HepG2 (cell line): ENCODE measurements at regions not wholly inside any gene's neighbourhood (a gene's known extent, or its start where the extent isn't known, plus 50 kb on each side); places are given as distances from the start of the nearest gene placed in this dataset.
"Not testable (repeated sequence)": the region's sequence is repeated elsewhere in the genome, so short reads cannot be mapped to it uniquely, and the experiment has no call there.

Experiments used
- ATAC-seq: fragments of 200-7000 bp; cut with Tn5 transposase; 3 replicates; pipeline ENCODE4 v1.9.1; 2020; ENCODE audit warnings: mild to moderate bottlenecking, moderate library complexity
- BruUV-seq: library from RNA; stranded (reverse); fragments of 400-500 nt; replicated peaks from 2 replicates; lab custom pipeline; 2021; lab: Mats Ljungman, UMichigan
- CTCF ChIA-PET: fragments of 300-600 bp; formaldehyde crosslinking; extraction: SDS; loops from one replicate; lab custom pipeline; 2021; ENCODE audit warnings: low total read pairs, inconsistent platforms, low intra/inter-chr PET ratio; lab: Yijun Ruan, JAX
- POLR2A ChIA-PET: fragments of 350-600 bp; sonication (Branson Sonifier 250); formaldehyde crosslinking; loops from one replicate; lab custom pipeline; 2020; ENCODE audit warnings: antibody characterized with exemption, inconsistent platforms; lab: Yijun Ruan, JAX
- DNase-seq: peaks from one replicate; pipeline ENCODE4 v3.0.0-alpha.2; 2015; ENCODE audit warnings: low spot score
- FAIRE-seq: peaks from 3 replicates; lab custom pipeline; 2011; peaks lifted over from hg19 to GRCh38; lab: Jason Lieb, UNC
- H2AFZ ChIP-seq: one replicate; pipeline ENCODE4 v1.6.1; 2011; ENCODE audit warnings: low read length, inconsistent platforms
- H3K27ac ChIP-seq: fragments of 300-600 bp; 3 replicates; pipeline ENCODE4 v1.8.0; 2011; ENCODE audit warnings: mixed run types, mild to moderate bottlenecking, mixed read lengths, low read length, inconsistent platforms; ENCODE audit not compliant: insufficient read depth; ENCODE audit errors: extremely low read length
- H3K27me3 ChIP-seq, 2 experiments: fragments of 200-600 bp in 1 of 2; 2 replicates in 1 of 2; 3 replicates in 1 of 2; pipeline versions ENCODE4 v1.6.0 to v1.8.0; 2011; ENCODE audit warnings: low read length in 2 of 2, mild to moderate bottlenecking in 2 of 2, moderate library complexity in 2 of 2, inconsistent platforms in 1 of 2; ENCODE audit not compliant: insufficient read depth in 2 of 2, control insufficient read depth in 1 of 2
- H3K36me3 ChIP-seq, 2 experiments: fragments of 200-600 bp in 1 of 2; replicated peaks in 1 of 2; 2 replicates in 1 of 2; 3 replicates in 1 of 2; pipeline versions ENCODE4 v1.5.1 to v1.8.0; 2011; ENCODE audit warnings: low read length in 2 of 2, inconsistent platforms in 1 of 2; ENCODE audit not compliant: insufficient read depth in 2 of 2, control insufficient read depth in 1 of 2
- H3K4me1 ChIP-seq: 2 replicates; pipeline ENCODE4 v1.5.1; 2012; ENCODE audit warnings: low read length, inconsistent platforms; ENCODE audit not compliant: insufficient read depth
- H3K4me2 ChIP-seq: 2 replicates; pipeline ENCODE4 v1.6.0; 2011; ENCODE audit warnings: low read depth, low read length, inconsistent platforms
- H3K4me3 ChIP-seq, 3 experiments: fragments of 200-600 bp in 1 of 3; sonication (generic), shearing (Covaris generic) in 1 of 3; replicated peaks in 1 of 3; 2 replicates each; pipeline ENCODE4 v1.5.1; 2011 to 2016; ENCODE audit warnings: low read length in 3 of 3, inconsistent platforms in 2 of 3, low read depth in 2 of 3, mild to moderate bottlenecking in 2 of 3, control low read depth in 1 of 3, mixed read lengths in 1 of 3; ENCODE audit not compliant: insufficient read depth in 1 of 3
- H3K79me2 ChIP-seq: one replicate; pipeline ENCODE4 v1.6.1; 2011; ENCODE audit warnings: low read length, inconsistent platforms; ENCODE audit not compliant: insufficient read depth
- H3K9ac ChIP-seq: 2 replicates; pipeline ENCODE4 v1.6.0; 2011; ENCODE audit warnings: mild to moderate bottlenecking, low read depth, low read length, inconsistent platforms; ENCODE audit not compliant: insufficient read depth
- H3K9me3 ChIP-seq: 2 replicates; pipeline ENCODE4 v1.5.1; 2012; ENCODE audit warnings: mild to moderate bottlenecking, low read length
- H4K20me1 ChIP-seq: 2 replicates; pipeline ENCODE4 v1.6.0; 2011; ENCODE audit warnings: inconsistent platforms, mild to moderate bottlenecking, low read length, moderate library complexity; ENCODE audit not compliant: insufficient read depth
- ATF6 ChIP-seq: sonication (generic); formaldehyde crosslinking; conservative IDR thresholded peaks from 2 replicates; pipeline ENCODE4 v1.4.0; 2020; ENCODE audit warnings: missing genetic modification reagents
- HES4 ChIP-seq: sonication (generic); formaldehyde crosslinking; IDR thresholded peaks from 2 replicates; pipeline ENCODE4 v1.9.0; 2021; ENCODE audit warnings: mild to moderate bottlenecking, missing genetic modification reagents, borderline replicate concordance
- REXO4 ChIP-seq: sonication (generic); formaldehyde crosslinking; IDR thresholded peaks from 2 replicates; pipeline ENCODE4 v1.8.0; 2022; ENCODE audit warnings: missing genetic modification reagents, mild to moderate bottlenecking, borderline replicate concordance
- THAP8 ChIP-seq: sonication (generic); formaldehyde crosslinking; IDR thresholded peaks from 2 replicates; pipeline ENCODE4 v1.5.1; 2020; ENCODE audit warnings: missing genetic modification reagents, mild to moderate bottlenecking, borderline replicate concordance
- ZBTB43 ChIP-seq: sonication (generic); formaldehyde crosslinking; conservative IDR thresholded peaks from 2 replicates; pipeline ENCODE4 v1.4.0; 2020; ENCODE audit warnings: missing genetic modification reagents
- ZFP36 ChIP-seq: fragments of 150-350 bp; IDR thresholded peaks from 2 replicates; pipeline ENCODE4 v1.6.1; 2018; ENCODE audit warnings: borderline replicate concordance, low read length, low read depth; ENCODE audit not compliant: partially characterized antibody
- ZNF280B ChIP-seq: sonication (generic); formaldehyde crosslinking; IDR thresholded peaks from 2 replicates; pipeline ENCODE4 v1.5.0; 2020; ENCODE audit warnings: missing genetic modification reagents, mild to moderate bottlenecking, borderline replicate concordance
- ZNF7 ChIP-seq: IDR thresholded peaks from 2 replicates; pipeline ENCODE4 v1.6.1; 2016; ENCODE audit warnings: missing biosample characterization, missing genetic modification reagents
- ZSCAN25 ChIP-seq: sonication (generic); formaldehyde crosslinking; IDR thresholded peaks from 2 replicates; pipeline ENCODE4 v1.8.0; 2022; ENCODE audit warnings: mild to moderate bottlenecking, missing genetic modification reagents
- WGBS: methylation state at CpG from one replicate; pipeline ENCODE4 v1.1.6; 2017; ENCODE audit warnings: low lambda C conversion rate; 5-methylcytosine and 5-hydroxymethylcytosine counted together
- in situ Hi-C: cut with HindIII; loops from 2 replicates; pipeline ENCODE4 v1.10.0; 2017; ENCODE audit warnings: low pct_unique_long_range_greater_than_20kb; ENCODE audit not compliant: extremely low pct_ligation_motif_present
- intact Hi-C: fragments of 100-400 bp; cut with micrococcal nuclease; formaldehyde crosslinking; loops from one replicate; pipeline ENCODE4 v1.10.0; 2022; ENCODE audit not compliant: unreplicated experiment
- TF ChIP-seq, protein P1 (sequence below): sonication (generic); formaldehyde crosslinking; IDR thresholded peaks from 2 replicates; pipeline ENCODE4 v1.4.0; 2020; ENCODE audit warnings: missing genetic modification reagents; ENCODE audit errors: not compliant biosample characterization

DNA sequence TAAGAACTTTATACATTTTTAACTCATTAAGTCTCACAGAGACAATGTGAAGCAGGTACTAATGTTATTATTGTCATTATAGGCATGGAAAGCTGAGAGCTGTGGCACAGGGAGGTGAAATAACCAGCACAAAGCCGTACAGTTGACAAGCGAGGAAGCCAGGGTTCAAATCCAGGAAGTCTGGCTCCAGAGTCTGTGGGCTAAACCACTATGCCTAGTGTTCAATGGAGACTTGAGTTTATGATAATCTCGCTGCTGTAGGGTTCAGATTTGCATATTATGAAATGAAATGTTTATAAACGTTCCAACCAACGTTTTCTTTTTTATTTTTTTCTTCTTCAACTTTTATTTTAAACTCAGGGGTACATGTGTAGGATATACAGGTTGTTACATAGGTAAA lies 60.0 kb downstream of the CHST2 start:
- intact Hi-C loops = no loop called here
- CTCF ChIA-PET = no interaction called here
- no peak overlapping the region for H3K4me3 ChIP-seq
- WGBS = 2% methylated on average over 5 of the region's 5 CpGs
- TF ChIP-seq, protein P1, sequence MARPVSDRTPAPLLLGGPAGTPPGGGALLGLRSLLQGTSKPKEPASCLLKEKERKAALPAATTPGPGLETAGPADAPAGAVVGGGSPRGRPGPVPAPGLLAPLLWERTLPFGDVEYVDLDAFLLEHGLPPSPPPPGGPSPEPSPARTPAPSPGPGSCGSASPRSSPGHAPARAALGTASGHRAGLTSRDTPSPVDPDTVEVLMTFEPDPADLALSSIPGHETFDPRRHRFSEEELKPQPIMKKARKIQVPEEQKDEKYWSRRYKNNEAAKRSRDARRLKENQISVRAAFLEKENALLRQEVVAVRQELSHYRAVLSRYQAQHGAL (CRISPR knock-in tag) = no peak
- TF ChIP-seq ZFP36 = no peak
- no peak for TF ChIP-seq ZNF280B
- TF ChIP-seq HES4 = no peak
- TF ChIP-seq REXO4 (CRISPR knock-in tag) = no peak
- TF ChIP-seq ZNF7 (CRISPR knock-in tag) = no peak
- no peak for TF ChIP-seq ZBTB43 (CRISPR knock-in tag)
- TF ChIP-seq ATF6 (CRISPR knock-in tag) = no peak
- no peak for TF ChIP-seq ZSCAN25 (CRISPR knock-in tag)
- TF ChIP-seq THAP8 (CRISPR knock-in tag) = no peak
- FAIRE-seq (no peak), ATAC-seq (no peak), DNase-seq (no peak)
- BruUV-seq = no TSS peak
- H3K79me2 ChIP-seq = no peaks in the 10 kb centered on the region
- no peak overlapping the region for H3K4me2 ChIP-seq
- POLR2A ChIA-PET = no interaction called here
- no peak overlapping the region for H2AFZ ChIP-seq
- no peak overlapping the region for H3K9ac ChIP-seq
- no peaks in the 10 kb centered on the region for H4K20me1 ChIP-seq
- no peaks in the 10 kb centered on the region for H3K36me3 ChIP-seq
- no peaks in the 10 kb centered on the region for H3K4me1 ChIP-seq
- H3K27ac ChIP-seq = no peak overlapping the region
- no peaks in the 10 kb centered on the region; a peak in 1 of 5 replicates for H3K27me3 ChIP-seq
- no peaks in the 10 kb centered on the region for H3K9me3 ChIP-seq
- in situ Hi-C loops = no loop called here

DNA sequence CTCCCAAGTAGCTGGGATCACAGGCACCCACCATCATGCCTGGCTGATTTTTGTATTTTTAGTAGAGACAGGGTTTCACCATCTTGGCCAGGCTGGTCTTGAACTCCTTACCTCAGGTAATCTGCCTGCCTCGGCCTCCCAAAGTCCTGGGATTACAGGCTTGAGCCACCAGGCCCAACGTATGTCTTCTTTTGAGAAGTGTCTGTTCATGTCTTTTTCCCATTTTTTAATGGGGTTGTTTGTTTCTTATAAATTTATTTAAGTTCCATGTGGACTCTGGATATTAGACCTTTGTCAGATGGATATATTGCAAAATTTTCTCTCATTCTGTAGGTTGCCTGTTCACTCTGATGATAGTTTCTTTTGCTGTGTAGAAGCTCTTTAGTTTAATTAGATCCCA lies 61.3 kb downstream of the CHST2 start:
- CTCF ChIA-PET, POLR2A ChIA-PET, DNase-seq, H3K27me3 ChIP-seq, H3K27ac ChIP-seq, H3K4me1 ChIP-seq, ATAC-seq, H3K36me3 ChIP-seq, H3K9ac ChIP-seq, BruUV-seq, in situ Hi-C loops, H3K4me3 ChIP-seq, H3K4me2 ChIP-seq, FAIRE-seq, H4K20me1 ChIP-seq, intact Hi-C loops, H2AFZ ChIP-seq, H3K9me3 ChIP-seq, H3K79me2 ChIP-seq: not testable (repeated sequence)
- 0% methylated on average over 2 of the region's 2 CpGs for WGBS
